ENCODE measurements at regions not wholly inside any gene's neighbourhood (a gene's known extent, or its start where the extent isn't known, plus 50 kb on each side); places are given as distances from the start of the nearest gene placed in this dataset.

DNA sequence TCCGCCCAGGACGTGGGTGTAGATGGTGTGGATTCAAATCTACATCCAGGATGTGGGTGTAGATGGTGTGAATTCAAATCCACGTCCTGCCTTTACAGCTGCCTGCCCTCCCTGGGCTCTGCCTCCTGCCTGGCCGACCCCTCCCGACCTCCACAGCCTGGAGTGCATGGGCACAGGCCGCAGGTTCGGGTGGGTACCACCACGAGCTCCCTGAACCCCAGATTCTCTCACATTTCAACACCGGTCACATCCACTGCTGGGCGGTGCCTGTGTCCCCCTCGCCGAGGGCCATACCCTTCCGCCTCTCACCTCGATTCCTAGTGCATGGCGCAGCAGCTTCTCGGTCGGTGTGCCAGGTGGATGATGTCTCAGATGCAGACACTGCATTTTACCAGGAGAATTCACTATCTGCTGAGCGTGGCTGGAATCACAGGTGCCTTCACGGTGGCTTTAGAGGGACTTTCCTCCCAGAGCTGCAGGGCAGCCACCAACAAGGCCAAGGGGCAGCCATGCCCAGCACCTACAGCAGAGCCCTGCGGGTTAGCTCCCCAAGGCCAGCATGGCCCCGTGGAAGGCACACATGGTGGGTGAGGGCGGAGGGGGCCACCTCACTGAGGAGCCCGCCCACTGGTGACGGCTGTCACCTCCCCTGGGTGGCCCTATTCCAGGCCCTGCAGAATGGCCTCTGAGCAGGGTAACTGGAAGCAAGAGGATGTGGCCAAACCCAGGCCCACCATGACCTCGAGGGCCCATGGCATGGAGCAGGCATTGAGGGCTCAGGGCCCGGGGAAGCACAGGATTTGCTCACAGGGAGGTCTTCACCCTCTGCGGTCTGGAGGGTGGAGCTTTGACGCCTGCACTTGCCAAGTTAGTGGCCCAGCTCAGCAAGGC is 638.5 kb downstream of the TBC1D22A start:
- TF ChIP-seq, protein P1, sequence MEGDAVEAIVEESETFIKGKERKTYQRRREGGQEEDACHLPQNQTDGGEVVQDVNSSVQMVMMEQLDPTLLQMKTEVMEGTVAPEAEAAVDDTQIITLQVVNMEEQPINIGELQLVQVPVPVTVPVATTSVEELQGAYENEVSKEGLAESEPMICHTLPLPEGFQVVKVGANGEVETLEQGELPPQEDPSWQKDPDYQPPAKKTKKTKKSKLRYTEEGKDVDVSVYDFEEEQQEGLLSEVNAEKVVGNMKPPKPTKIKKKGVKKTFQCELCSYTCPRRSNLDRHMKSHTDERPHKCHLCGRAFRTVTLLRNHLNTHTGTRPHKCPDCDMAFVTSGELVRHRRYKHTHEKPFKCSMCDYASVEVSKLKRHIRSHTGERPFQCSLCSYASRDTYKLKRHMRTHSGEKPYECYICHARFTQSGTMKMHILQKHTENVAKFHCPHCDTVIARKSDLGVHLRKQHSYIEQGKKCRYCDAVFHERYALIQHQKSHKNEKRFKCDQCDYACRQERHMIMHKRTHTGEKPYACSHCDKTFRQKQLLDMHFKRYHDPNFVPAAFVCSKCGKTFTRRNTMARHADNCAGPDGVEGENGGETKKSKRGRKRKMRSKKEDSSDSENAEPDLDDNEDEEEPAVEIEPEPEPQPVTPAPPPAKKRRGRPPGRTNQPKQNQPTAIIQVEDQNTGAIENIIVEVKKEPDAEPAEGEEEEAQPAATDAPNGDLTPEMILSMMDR (conservative IDR thresholded peaks at IDR 0.05; ENCODE audit: low read length), result no peak
- no peak for TF ChIP-seq EZH2phosphoT487 (IDR thresholded peaks at IDR 0.05; ENCODE audit: borderline replicate concordance)
